ENCODE measurements at regions not wholly inside any gene's neighbourhood (a gene's known extent, or its start where the extent isn't known, plus 50 kb on each side); places are given as distances from the start of the nearest gene placed in this dataset.

DNA sequence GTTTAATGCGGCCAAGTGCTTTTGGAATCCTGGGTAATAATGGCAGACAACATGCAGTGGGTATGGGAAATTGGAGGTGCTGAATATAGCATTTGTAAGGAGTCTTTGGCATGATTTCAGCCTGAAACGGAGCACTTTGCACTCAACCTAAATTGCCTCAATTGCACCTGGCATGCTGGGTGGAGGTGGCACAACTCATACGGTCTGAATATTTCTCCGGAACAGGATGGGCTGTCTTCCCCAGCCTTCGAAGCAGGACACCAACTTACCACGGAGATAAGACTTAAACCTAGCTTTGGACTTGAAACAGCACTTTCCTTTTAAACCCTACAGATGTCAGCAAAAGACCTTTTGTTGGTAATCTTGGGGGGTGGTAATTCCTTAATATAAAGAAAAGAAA lies 153.7 kb upstream of the SRRM4 start:
- Histone ChIP-seq H3K4me3 (ENCODE audit: low read length) (no peak overlapping the region), H3K4me1 (ENCODE audit: control insufficient read depth, insufficient read depth, low read length) (peaks cover 2% of the 10 kb centered on the region), H3K36me3 (ENCODE audit: control insufficient read depth, insufficient read depth, low read length) (no peaks in the 10 kb centered on the region), H3K27me3 (ENCODE audit: control insufficient read depth, insufficient read depth, low read length) (no peaks in the 10 kb centered on the region), H3K9me3 (replicated peaks; ENCODE audit: control insufficient read depth, low read depth, low read length) (no peaks in the 10 kb centered on the region), H3K27ac (ENCODE audit: low read length) (no peak overlapping the region)
- WGBS (ENCODE audit: insufficient coverage), result 83% methylated on average over 3 of the region's 6 CpGs
- no peak for DNase-seq

- H3K27me3 ChIP-seq (ENCODE audit: control insufficient read depth, insufficient read depth, low read length), result no peaks in the 10 kb centered on the region
- H3K27ac ChIP-seq (ENCODE audit: low read length), result no peak overlapping the region
- DNase-seq, result peak; percentile 77
- no peaks in the 10 kb centered on the region for H3K9me3 ChIP-seq (replicated peaks; ENCODE audit: control insufficient read depth, low read depth, low read length)
- no peak overlapping the region for H3K4me3 ChIP-seq (ENCODE audit: low read length)
- peaks cover 2% of the 10 kb centered on the region for H3K4me1 ChIP-seq (ENCODE audit: control insufficient read depth, insufficient read depth, low read length)
- no peaks in the 10 kb centered on the region for H3K36me3 ChIP-seq (ENCODE audit: control insufficient read depth, insufficient read depth, low read length)
- WGBS (ENCODE audit: insufficient coverage), result 78% methylated on average over 1 of the region's 1 CpG
Measured at GRCh38 chr12:118830296-118830695, 151.0 kb upstream of the SRRM4 start.

GRCh38 chr12:118835926-118836325 lies 145.4 kb upstream of the SRRM4 start:
- no peaks in the 10 kb centered on the region for H3K27me3 ChIP-seq (ENCODE audit: control insufficient read depth, insufficient read depth, low read length)
- no peaks in the 10 kb centered on the region for H3K36me3 ChIP-seq (ENCODE audit: control insufficient read depth, insufficient read depth, low read length)
- H3K9me3 ChIP-seq (replicated peaks; ENCODE audit: control insufficient read depth, low read depth, low read length), result no peaks in the 10 kb centered on the region
- DNase-seq, result no peak
- WGBS (ENCODE audit: insufficient coverage), result 100% methylated on average over 1 of the region's 1 CpG
- no peak overlapping the region for H3K4me3 ChIP-seq (ENCODE audit: low read length)
- H3K27ac ChIP-seq (ENCODE audit: low read length), result no peak overlapping the region
- peaks cover 2% of the 10 kb centered on the region for H3K4me1 ChIP-seq (ENCODE audit: control insufficient read depth, insufficient read depth, low read length)

DNA sequence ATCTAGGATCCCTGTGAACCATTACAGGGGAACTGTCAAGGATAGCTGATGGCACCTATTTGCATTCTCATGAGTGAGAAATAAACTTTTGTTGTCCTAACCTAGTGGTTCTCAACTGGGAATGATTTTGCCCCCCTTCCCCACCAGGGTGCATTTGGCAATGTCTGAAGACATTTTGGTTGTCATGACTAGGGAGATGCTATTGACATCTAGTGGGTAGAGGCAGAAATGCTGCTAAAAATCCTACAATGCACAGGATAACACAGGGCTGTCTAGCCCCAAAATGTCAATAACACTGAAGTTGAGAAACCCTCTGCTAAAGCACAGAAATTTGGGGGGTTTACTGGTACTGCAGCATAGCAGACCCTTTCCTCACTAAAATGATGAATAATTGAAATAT lies 140.9 kb upstream of the SRRM4 start:
- no peaks in the 10 kb centered on the region for H3K9me3 ChIP-seq (replicated peaks; ENCODE audit: control insufficient read depth, low read depth, low read length)
- H3K4me1 ChIP-seq (ENCODE audit: control insufficient read depth, insufficient read depth, low read length), result peaks cover 9% of the 10 kb centered on the region
- H3K36me3 ChIP-seq (ENCODE audit: control insufficient read depth, insufficient read depth, low read length), result no peaks in the 10 kb centered on the region
- H3K27ac ChIP-seq (ENCODE audit: low read length), result no peak overlapping the region
- no peaks in the 10 kb centered on the region for H3K27me3 ChIP-seq (ENCODE audit: control insufficient read depth, insufficient read depth, low read length)
- H3K4me3 ChIP-seq (ENCODE audit: low read length), result no peak overlapping the region
- no peak for DNase-seq

DNA sequence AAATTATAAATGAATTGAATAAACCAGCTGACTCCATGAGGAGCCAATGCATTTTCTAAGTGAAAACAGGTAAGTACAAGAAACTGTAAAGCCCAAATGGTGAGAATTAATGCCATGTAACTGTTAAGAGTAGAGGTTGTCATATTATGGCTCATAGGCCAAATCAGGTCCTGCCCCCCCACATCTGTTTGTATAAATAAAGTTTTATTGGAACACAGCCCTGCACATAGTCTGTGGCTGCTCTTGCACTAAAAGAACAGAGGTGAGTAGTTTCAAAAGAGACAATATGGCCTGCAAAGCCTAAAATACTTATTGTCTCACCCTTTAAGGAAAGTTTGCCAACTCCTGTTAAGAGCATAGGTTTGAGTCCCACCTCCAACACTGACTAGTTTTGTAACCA lies 140.5 kb upstream of the SRRM4 start:
- DNase-seq, result no peak
- Histone ChIP-seq H3K4me3 (ENCODE audit: low read length) (no peak overlapping the region), H3K9me3 (replicated peaks; ENCODE audit: control insufficient read depth, low read depth, low read length) (no peaks in the 10 kb centered on the region), H3K27ac (ENCODE audit: low read length) (no peak overlapping the region), H3K4me1 (ENCODE audit: control insufficient read depth, insufficient read depth, low read length) (peaks cover 9% of the 10 kb centered on the region), H3K27me3 (ENCODE audit: control insufficient read depth, insufficient read depth, low read length) (no peaks in the 10 kb centered on the region), H3K36me3 (ENCODE audit: control insufficient read depth, insufficient read depth, low read length) (no peaks in the 10 kb centered on the region)

- Histone ChIP-seq H3K9me3 (replicated peaks; ENCODE audit: control insufficient read depth, low read depth, low read length) (no peaks in the 10 kb centered on the region), H3K36me3 (ENCODE audit: control insufficient read depth, insufficient read depth, low read length) (no peaks in the 10 kb centered on the region), H3K27ac (ENCODE audit: low read length) (no peak overlapping the region), H3K4me1 (ENCODE audit: control insufficient read depth, insufficient read depth, low read length) (peaks cover 9% of the 10 kb centered on the region), H3K27me3 (ENCODE audit: control insufficient read depth, insufficient read depth, low read length) (no peaks in the 10 kb centered on the region), H3K4me3 (ENCODE audit: low read length) (no peak overlapping the region)
- no peak for DNase-seq
- no CpG with 5 or more reads among the region's 6 CpGs for WGBS (ENCODE audit: insufficient coverage)
Measured at GRCh38 chr12:118841588-118841987, 139.8 kb upstream of the SRRM4 start.

GRCh38 chr12:118842866-118843265 lies 138.5 kb upstream of the SRRM4 start:
- Histone ChIP-seq H3K36me3 (ENCODE audit: control insufficient read depth, insufficient read depth, low read length) (no peaks in the 10 kb centered on the region), H3K4me3 (ENCODE audit: low read length) (no peak overlapping the region), H3K27ac (ENCODE audit: low read length) (no peak overlapping the region), H3K27me3 (ENCODE audit: control insufficient read depth, insufficient read depth, low read length) (no peaks in the 10 kb centered on the region), H3K4me1 (ENCODE audit: control insufficient read depth, insufficient read depth, low read length) (peaks cover 9% of the 10 kb centered on the region), H3K9me3 (replicated peaks; ENCODE audit: control insufficient read depth, low read depth, low read length) (no peaks in the 10 kb centered on the region)
- 61% methylated on average over 2 of the region's 2 CpGs for WGBS (ENCODE audit: insufficient coverage)
- peak; percentile 65 for DNase-seq

DNA sequence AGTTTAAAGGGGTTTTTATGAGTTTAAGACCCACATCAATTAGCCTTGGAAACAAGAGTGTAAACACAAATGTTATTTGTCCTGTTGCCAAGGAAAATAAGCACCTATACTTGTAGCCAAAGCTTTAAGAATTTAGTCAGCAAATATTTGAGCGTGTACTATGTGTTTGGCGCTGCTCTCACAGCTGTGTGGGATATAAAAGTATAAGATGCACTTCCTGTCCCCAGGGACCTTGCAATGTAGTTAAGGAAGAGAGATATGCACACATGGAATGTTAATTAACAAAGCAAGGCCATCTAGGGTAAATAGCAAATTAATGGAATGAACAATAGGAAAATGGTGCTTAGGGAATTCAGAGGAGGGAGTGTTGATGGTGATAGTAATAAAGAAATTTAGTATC lies 134.9 kb upstream of the SRRM4 start:
- Histone ChIP-seq H3K4me1 (ENCODE audit: control insufficient read depth, insufficient read depth, low read length) (peaks cover 9% of the 10 kb centered on the region), H3K9me3 (replicated peaks; ENCODE audit: control insufficient read depth, low read depth, low read length) (no peaks in the 10 kb centered on the region), H3K4me3 (ENCODE audit: low read length) (no peak overlapping the region), H3K27ac (ENCODE audit: low read length) (no peak overlapping the region), H3K27me3 (ENCODE audit: control insufficient read depth, insufficient read depth, low read length) (no peaks in the 10 kb centered on the region), H3K36me3 (ENCODE audit: control insufficient read depth, insufficient read depth, low read length) (no peaks in the 10 kb centered on the region)
- no CpG with 5 or more reads among the region's 2 CpGs for WGBS (ENCODE audit: insufficient coverage)
- DNase-seq, result peak; percentile 9

- DNase-seq, result no peak
- Histone ChIP-seq H3K36me3 (ENCODE audit: control insufficient read depth, insufficient read depth, low read length) (no peaks in the 10 kb centered on the region), H3K27me3 (ENCODE audit: control insufficient read depth, insufficient read depth, low read length) (no peaks in the 10 kb centered on the region), H3K9me3 (replicated peaks; ENCODE audit: control insufficient read depth, low read depth, low read length) (no peaks in the 10 kb centered on the region), H3K27ac (ENCODE audit: low read length) (no peak overlapping the region), H3K4me3 (ENCODE audit: low read length) (no peak overlapping the region), H3K4me1 (ENCODE audit: control insufficient read depth, insufficient read depth, low read length) (no peaks in the 10 kb centered on the region)
- 9% methylated on average over 4 of the region's 7 CpGs for WGBS (ENCODE audit: insufficient coverage)
Measured at GRCh38 chr12:118850244-118850825, 131.0 kb upstream of the SRRM4 start.

GRCh38 chr12:118851891-118852290 lies 129.4 kb upstream of the SRRM4 start:
- no peak overlapping the region for H3K27ac ChIP-seq (ENCODE audit: low read length)
- H3K9me3 ChIP-seq (replicated peaks; ENCODE audit: control insufficient read depth, low read depth, low read length), result no peaks in the 10 kb centered on the region
- WGBS (ENCODE audit: insufficient coverage), result 80% methylated on average over 1 of the region's 2 CpGs
- no peak overlapping the region for H3K4me3 ChIP-seq (ENCODE audit: low read length)
- H3K36me3 ChIP-seq (ENCODE audit: control insufficient read depth, insufficient read depth, low read length), result no peaks in the 10 kb centered on the region
- no peaks in the 10 kb centered on the region for H3K27me3 ChIP-seq (ENCODE audit: control insufficient read depth, insufficient read depth, low read length)
- no peaks in the 10 kb centered on the region for H3K4me1 ChIP-seq (ENCODE audit: control insufficient read depth, insufficient read depth, low read length)
- no peak for DNase-seq

DNA sequence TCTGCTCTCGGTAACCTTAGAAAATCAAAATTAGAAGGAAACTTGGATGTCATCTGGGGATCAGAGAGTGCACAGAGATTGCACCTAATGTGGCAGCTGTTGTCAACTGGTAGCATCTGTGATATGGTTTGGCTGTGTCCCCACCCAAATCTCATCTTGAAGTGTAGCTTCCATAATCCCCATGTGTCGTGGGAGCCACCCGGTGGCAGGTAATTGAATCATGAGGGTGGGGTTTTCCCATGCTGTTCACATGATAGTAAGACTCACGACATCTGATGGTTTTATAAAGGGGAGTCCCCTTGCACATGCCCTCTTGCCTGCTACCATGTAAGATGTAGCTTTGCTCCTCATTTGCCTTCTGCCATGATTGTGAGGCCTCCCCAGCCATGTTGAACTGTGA lies 127.7 kb upstream of the SRRM4 start:
- no peaks in the 10 kb centered on the region for H3K9me3 ChIP-seq (replicated peaks; ENCODE audit: control insufficient read depth, low read depth, low read length)
- WGBS (ENCODE audit: insufficient coverage), result no CpG with 5 or more reads among the region's 4 CpGs
- H3K36me3 ChIP-seq (ENCODE audit: control insufficient read depth, insufficient read depth, low read length), result no peaks in the 10 kb centered on the region
- H3K4me1 ChIP-seq (ENCODE audit: control insufficient read depth, insufficient read depth, low read length), result no peaks in the 10 kb centered on the region
- no peak for DNase-seq
- no peak overlapping the region for H3K27ac ChIP-seq (ENCODE audit: low read length)
- no peaks in the 10 kb centered on the region for H3K27me3 ChIP-seq (ENCODE audit: control insufficient read depth, insufficient read depth, low read length)
- H3K4me3 ChIP-seq (ENCODE audit: low read length), result no peak overlapping the region
